Esophagus mucosa (tissue), 1 donor: ENCODE measurements at regions not wholly inside any gene's neighbourhood (a gene's known extent, or its start where the extent isn't known, plus 50 kb on each side); places are given as distances from the start of the nearest gene placed in this dataset.
A peak's percentile ranks its signal among the peaks of the same experiment; 100 is the strongest.

Source experiments
- ATAC-seq: fragments of 200-7000 bp; cut with Tn5 transposase; one replicate; pipeline ENCODE4 v1.9.1; 2020
- donor health status: DM: yes; HTN: yes; CAD: no.

DNA sequence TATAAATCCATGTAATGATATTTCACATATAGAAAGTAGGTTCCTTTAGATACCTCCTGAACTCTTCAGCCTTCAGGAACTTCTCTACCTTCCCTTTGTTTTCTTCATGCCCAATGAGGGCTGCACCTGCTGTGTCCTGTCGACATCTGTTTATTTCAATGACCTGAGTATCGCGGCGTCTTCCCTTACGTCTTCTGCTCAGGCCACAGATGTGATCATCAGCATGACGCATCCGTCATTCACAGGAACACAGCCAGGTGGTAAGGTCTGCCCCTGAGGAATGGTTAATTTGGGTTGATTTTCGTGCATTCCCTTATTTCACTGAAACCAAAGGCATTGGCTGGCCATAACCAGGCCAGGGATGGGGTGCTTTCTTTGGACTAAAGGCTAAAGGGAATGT lies 217.1 kb downstream of the MED10 start:
- no peak for ATAC-seq

DNA sequence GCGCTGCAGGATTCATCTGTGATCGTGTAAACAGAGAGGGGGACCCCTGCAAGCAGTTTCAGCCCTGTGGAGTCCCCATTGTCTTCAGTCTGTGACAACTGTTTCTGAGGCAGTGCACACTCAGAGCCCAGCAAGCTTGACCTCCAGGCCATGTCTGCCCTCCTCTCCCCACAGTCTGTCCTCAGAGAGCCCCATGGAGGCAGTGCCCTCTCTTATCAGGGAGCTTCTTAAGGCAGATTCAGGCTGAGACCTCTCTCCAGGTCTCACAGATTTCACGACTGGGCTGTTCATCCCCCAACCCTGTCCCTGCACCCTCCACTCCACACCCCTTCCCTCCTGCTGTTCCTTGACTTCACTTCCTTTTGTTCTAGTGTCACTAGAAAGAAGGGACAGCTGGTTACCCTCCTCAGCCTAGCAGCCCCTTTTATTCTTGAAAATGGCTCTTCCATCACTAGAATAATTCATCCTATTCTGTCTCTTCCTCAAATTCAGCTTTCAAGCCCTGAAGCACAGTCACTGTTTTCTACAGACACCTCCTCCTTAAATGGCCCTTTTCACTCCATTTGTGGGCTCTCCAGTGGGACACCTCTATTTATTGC lies 218.4 kb downstream of the MED10 start:
- no peak for ATAC-seq

DNA sequence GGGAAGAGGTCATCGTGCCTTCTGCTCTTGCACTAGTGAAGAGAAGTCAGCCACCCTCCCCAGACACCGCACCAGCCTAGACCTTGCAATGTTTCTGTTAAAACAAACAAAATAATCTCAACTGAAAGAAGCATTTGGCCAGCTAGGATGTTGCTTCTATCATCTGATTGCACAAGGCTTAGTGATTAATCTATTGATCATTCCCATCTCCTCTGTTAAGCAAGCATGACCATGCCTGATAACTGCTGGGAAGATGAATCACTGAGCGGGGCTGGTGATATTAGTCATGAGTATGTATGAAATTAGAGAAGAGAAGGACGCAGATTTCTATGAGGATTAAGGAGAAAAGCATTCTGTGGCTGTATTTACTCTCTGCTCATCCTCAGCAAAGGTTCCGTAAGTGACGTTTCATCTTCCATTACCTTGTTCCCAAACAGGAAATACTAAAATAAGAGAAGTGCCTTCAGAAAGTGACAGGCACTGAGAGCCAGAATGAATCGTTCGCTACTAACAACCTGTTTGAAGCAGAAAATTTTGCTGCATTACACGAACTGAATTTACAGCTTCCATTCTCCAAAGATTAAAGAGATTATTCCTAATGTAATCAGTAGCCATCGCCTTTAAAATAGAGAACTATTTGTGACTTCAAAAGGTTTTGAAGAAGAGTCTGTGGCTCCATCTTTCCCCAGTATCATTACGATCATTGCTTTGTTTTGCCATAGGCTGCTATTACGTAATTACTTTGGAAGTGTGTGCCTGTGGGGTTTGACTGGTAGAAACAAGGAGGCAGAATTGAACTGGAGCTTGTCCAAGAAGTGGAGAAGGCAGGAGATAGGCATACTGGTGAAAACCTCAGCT lies 219.1 kb downstream of the MED10 start:
- ATAC-seq: peak; percentile 84

DNA sequence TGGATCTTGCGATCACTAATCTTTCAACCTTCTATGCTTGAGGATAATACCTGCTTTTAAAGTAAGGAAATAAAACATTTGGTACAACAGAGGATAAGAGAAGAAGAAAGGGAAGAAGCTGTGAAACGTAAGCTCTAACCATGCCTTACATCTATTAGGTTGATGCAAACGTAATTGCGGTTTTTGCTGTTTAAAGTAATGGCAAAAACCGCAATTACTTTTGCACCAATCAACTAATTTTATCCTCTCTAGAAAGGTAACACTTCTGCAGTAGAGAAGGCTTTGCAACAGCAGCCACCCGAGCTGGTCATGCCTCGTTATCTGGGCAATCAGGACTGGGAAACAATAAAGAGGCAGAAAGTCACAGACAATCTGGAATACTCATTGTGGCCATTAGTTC lies 224.1 kb downstream of the MED10 start:
- ATAC-seq: no peak

DNA sequence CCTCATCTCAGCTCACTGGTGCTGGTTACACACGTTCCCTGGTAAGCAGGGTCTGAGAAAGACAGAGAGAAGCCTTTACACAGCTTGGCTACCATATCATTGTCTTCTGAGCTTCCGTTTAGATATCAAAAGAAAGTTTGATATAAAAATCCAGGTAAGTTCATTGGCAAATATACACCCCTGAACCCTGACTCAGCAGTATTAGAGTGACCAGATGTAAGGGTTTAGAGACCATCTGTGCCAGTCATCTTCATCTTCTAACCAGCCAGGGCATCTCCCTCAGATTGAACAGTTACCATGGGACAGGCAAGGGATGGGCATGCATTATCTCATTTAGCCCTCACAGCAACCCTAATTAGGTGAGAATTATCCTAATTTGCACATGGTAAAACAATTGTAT lies 232.1 kb downstream of the MED10 start:
- no peak for ATAC-seq

DNA sequence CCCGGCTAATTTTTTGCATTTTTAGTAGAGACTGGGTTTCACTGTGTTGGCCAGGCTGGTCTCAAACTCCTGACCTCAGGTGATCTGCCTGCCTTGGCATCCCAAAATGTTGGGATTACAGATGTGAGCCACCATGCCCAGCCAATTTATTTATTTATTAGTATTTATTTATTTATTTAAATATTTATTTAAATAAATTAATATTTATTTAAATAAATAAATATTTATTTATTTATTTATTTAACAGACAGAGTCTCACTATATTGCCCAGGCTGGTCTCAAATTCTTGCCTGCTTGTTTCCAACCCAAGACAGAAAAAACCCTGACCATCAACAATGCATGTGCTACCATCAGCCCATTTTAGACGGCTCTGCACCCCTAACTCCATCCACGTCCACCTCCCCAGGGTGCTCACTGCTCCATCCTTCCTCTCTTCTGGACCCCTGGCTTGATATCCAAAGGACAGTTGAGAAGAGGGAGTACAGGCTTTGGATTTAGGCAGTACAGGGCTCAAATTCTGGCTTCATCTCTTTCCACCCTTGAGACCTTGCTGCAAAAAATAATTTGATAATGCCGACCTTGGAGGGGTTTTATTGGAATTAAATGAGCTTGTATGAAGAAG lies 232.6 kb downstream of the MED10 start:
- no peak for ATAC-seq

DNA sequence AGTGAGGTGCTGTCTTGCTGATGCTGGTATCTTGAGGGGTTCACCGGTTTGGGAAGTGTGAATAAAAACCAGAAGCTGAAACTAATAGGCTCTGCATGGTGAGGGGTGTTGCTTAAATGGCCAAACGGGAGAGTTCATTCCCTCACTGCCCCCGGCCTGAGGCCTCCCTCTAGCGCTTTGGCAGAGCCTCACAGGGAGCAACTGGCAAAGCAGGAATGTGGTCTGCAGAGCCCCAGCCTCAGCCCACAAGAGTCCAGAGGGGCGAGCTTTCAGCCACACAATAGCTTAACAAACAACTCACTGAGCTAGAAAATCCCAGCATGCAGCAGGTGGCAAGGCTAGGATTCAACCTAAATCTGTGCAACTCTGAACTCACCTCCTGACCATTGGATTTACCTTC lies 234.8 kb downstream of the MED10 start:
- no peak for ATAC-seq

DNA sequence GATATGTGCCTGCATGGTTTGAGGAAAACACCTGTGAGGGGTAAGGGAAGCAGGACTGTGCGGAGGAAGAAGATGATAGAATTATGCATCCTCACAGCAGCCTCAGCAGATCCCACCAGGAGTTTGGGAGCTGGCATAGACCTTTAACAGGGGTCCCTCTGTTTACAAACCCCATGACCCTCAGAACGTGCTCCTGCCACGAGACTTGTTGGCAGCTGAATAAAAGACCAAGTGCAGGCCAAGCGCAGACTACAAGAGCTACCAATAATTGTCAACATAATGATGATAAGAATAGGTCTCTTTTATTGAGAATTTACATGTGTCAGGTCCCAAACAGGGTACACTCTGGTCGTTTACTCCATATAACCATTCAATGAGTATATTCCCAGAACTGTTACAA lies 236.0 kb downstream of the MED10 start:
- no peak for ATAC-seq

DNA sequence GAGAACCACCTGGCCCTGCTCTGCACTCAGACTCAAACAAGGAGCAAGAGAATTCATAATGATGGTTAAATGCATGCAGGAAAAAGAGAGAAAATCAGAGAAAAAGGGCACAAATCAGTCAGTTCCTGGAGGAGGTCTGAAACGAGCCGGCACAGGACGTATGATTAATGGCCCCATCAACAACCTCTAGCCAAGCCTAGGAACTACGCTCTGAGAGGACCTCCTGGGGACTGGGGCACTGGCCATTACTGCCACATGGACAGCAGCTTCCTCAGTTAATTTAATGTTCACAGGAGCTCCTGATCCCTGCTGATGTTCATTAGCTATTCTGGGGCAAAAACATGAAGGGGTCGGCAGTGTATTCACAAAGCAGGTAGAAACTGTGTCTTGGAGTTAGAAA lies 238.1 kb downstream of the MED10 start:
- ATAC-seq: no peak

DNA sequence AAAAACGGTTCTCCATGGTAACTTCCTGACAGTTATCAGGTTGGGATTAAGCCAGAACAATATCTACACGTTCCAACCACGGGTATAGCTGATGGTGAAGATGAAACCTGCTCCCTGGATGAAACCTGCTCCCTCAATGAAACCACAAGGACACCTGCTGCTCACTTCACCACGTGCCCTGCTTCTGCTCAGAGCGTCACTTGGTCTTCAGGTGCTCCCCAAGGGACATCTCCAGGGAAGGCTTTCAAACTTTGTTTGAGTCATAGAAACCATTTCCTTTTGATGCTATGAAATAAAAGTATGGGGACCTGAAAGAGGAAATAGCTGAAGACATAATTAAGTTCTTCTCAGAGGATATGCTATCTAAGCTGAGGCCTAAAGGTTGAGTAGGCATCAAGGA lies 242.4 kb downstream of the MED10 start:
- no peak for ATAC-seq

DNA sequence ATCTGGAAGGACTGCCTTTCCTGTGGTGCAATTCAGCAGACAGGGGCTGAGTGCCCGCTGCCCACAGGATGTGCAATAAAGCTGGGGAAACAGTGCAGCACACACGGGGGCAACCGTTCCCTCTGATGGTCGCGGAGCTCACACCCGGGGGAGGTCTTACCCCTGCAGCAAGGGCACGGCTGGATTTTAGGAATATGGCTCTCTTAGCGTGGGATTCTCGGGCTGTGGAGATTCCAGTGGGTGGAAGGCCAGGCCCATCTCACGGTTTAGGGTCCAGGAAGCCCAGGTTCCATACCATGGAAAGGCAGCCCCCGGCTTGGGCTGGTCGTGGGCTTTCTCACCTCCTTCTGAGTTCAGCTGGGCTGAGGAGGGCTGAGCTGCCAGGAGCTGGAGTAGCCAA lies 244.1 kb downstream of the MED10 start:
- ATAC-seq: no peak

DNA sequence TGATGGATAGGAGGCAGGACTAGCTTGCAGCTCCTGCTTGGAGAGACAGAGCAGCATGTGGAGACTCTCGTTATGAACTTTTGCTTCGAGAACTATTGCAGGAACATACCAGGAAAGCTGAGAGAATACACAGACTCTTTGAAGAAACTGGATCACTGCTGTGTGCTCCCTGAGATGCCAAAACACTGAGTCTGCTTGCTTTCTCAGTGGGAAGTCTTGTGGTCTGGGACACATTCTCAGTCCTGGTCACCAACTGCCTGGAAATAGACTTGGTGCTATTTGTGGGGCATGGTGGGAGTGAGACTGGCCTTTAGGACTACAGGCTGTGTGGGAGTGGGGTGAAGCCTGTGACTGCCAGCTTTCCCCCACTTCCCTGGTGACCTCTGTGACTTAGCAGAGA lies 252.6 kb downstream of the MED10 start:
- ATAC-seq: no peak

DNA sequence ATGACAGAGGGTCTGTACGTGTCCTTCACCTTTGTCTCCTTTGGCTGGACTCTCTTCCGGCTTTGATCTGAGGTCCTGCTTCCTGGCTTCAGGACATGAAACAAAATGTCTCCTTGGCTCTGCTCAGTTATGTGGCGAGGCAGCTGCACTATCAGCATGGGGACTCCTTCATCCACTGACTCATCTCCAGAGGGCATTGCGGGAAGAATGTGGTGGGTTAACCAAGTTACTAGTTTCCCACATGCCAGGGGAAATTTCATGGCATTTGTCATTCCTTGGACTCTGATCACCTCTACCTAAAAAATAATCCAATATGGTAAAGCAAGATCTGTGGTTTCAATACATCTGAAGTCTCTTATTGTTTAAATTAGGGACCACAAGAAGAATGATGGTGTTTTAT lies 259.7 kb downstream of the MED10 start:
- no peak for ATAC-seq

DNA sequence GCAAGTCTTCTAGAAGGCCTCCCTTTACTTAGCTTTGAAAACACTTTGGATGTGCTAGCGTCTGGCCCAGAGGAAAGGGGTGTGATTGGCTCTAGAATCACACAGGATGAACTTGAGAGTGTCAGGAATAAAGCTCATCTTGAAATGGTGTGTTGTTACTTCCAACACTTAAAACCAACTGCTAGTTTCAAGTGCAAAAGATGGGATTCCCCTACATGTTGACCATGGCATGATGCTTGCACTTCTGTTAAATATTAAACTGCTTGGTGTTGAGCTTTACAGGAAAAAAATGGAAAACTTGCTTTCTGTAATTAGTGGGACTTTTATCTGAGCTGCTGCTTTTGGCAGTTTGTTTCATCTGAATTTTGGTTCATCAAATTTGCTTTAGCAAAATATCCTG lies 261.1 kb downstream of the MED10 start:
- ATAC-seq: no peak

DNA sequence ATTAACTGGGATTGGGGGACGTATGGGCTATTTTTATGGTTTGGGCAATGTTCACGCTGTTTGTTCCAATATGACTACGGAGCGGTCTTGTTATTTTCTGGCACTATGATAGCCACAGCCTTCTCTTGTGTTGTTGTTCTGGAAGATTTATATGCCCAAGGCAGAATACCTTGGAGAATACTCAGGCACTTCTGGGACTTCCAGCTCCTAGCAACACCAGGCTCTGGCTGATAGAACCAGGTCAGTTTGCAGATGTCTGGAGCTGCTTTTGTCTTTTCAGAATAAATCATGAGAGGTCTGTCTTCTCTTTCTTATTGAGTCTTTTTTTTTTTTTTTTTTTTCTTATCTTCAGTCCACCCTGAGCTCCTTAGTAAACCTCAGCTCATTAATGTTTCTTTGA lies 262.5 kb downstream of the MED10 start:
- ATAC-seq: no peak

DNA sequence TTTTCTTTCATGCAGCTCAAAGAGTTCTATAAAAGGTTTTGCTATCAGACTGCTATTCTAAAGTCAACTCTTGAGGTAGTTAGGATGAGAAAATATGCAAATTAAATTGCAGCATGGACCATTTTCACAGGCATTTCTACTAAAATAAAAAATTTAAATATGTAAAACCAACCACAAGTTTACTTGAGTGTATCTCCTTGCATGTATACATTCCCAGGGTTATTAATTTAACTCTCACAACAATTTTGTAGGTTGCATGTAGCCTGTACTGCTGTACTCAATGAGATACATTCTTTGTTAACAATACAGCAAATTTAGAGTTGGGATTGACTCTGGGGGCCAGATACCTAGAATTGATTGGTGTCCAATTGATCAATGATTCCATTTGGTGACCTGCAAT lies 265.8 kb downstream of the MED10 start:
- no peak for ATAC-seq

DNA sequence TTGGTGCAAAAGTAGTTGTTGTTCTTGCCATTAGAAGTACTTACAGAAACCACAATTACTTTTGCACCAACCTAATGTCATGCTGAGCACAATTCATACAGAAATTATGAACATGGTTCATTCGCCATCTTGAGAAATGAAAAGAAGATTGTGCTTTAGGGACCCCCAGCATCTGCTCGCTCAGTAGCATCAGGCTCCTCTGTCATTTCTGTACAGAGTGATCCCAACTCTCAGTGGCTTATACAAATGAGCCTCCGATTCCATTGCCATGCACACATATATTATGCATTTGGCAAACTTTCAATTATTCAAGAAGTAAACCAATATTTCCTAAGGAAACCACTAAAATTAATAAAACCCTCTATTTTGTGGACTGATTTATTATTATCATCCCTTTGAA lies 266.2 kb downstream of the MED10 start:
- no peak for ATAC-seq

DNA sequence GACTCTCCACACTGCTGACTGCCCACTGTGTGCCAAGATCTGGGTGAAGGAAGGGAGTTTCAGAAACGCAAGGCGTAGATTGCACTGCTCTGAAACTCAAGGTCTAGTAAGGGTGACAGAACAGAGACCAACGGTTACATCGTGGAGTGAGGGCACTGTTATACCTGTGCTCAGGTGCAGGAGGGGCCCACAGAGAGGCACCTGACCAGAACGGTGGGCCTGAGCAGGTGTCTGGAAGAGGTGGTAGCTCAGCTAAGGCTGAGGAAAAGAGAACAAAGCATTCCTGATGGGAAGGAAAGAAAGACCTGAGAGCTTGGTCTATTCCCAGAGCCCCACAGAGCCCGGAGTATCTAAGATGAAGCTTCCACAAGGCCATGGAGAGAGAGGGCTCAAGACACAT lies 267.2 kb downstream of the MED10 start:
- no peak for ATAC-seq

DNA sequence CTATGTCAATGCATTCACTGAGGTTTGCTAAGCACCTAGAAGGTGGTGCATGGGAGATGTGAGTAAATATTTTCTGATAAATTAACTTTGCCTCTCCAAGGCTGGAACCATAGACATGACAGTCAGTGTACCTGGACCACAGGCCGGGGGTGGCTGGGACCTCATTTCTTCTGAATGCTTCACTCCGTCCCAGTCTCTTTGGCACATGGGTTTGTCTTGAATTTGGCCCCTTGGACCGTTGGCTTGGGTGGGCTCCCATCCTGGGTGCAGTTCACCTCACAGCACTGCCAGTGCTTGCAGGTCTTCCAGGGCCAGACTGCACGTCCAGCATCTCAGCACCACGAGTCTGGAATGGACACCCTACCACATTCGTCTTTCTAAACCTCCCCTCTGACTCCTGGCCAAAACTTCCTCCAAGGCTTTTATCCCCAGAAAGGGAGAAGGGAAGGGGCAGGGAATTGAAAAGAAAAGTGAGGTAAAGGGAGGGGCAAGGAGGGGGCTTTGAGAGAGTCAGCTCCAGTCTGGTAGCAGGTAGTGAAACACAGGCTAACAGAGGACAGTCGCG lies 267.8 kb downstream of the MED10 start:
- ATAC-seq: no peak

DNA sequence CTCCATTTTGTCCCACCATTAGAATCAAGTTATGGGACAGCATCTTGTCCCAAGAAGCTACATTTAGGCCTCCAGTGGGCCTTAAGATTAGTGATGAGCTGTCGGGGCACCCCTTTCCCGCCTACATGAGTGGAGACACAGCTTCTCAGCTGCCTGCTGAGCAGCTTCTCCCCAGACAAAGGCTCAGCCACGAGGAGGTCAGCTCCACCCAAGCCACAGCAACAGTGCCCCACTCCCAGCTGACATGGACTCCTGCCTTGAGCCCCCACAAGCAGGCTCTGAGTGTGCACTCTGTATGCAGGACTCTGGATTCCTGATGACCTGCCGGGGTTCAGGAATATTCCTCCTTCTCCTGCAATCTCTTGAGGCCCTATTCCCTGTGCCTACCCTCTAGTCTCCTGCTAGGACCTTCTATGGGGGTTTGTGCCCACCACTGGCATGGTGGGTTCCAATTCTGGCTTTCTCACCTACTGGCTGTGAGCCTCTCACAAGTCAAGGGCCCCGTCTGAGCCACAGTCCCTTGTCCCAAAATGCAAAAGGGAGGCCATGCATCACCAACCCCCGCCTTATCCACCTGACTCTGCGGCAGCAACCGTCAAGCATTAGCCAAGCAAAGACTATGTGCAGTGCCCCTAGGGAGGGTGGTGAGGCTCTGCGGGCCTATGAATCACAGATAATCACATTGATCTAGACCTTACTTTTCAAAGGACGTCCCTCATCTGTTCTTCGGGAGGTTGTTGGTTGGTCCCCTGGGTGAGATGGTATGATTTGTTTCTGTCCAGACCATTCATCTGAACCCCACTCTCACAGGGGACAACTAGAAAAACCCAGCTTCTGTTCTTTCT lies 269.1 kb downstream of the MED10 start:
- no peak for ATAC-seq

DNA sequence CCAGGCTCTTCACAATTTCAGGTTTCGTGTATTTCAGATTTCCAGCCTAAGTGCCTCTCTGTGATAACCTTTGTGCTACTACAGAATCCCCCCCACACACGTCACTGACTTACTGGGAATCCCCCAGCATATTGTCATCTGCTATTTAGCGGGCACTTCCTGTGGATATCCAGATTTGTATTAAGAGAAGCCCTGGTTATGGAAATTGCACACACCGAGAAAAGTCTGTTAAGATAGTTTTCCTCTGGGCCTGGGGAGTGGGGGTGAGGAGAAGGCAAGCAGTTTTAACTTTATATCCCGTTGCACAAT lies 269.9 kb downstream of the MED10 start:
- no peak for ATAC-seq

DNA sequence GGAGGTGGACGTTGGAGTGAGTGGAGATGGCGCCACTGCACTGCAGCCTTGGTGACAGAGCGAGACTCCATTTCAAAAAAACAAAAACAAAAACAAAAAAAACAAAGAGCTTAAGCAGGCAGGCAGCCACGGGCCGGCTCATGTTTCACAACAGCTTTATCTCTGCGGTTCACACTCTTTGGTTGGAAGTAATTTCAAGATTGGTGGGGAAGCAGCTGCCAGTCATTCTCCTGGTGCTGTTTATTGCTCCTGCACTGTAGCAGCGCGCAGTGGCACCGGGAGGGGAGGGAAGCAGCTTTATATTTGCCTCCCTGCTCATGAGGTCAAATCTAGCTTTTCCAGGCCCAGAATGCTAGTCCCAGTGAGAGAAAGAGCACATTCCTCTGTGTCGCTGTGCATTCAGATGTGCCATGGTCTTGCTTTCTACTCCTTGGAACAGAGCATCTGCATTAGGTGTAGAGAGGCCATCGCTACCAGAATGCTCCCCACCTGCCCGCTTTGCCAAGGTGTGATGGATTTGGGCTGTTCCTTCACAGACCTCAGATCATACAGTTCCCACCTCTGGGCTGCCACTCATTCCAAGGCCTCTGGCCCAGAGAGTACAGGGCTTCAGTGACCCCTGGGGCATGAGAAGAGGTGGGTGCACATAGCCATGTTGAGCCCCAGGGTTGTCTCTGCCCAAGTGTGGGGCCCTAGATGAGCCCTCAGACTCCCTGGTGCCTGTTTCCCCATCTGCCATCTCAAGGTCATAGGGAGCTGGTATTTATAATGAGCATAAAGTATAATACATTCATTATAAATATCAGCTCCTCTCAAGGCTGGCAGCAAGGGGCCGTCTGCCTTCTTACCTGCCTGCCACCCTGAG lies 270.4 kb downstream of the MED10 start:
- no peak for ATAC-seq
